Osteocyte (in vitro differentiated cells): ENCODE measurements at regions not wholly inside any gene's neighbourhood (a gene's known extent, or its start where the extent isn't known, plus 50 kb on each side); places are given as distances from the start of the nearest gene placed in this dataset.

Source experiments
- DNase-seq: peaks from one replicate; pipeline ENCODE4 v3.0.0; 2021; ENCODE audit warnings: mixed read lengths; ENCODE audit not compliant: unreplicated experiment; ENCODE audit errors: extremely low spot score
- H3K27ac Mint-ChIP-seq: one replicate; pipeline ENCODE4 v1.8.0; 2021; ENCODE audit warnings: mild to moderate bottlenecking, mixed read lengths; ENCODE audit not compliant: unreplicated experiment
- H3K27me3 Mint-ChIP-seq: one replicate; pipeline ENCODE4 v1.8.0; 2021; ENCODE audit warnings: mixed read lengths; ENCODE audit not compliant: unreplicated experiment
- H3K36me3 Mint-ChIP-seq: one replicate; pipeline ENCODE4 v1.8.0; 2021; ENCODE audit warnings: mixed read lengths; ENCODE audit not compliant: unreplicated experiment
- H3K4me1 Mint-ChIP-seq: one replicate; pipeline ENCODE4 v1.8.0; 2021; ENCODE audit warnings: mixed read lengths; ENCODE audit not compliant: unreplicated experiment
- H3K4me3 Mint-ChIP-seq: one replicate; pipeline ENCODE4 v1.8.0; 2021; ENCODE audit warnings: mild to moderate bottlenecking, moderate library complexity, mixed read lengths; ENCODE audit not compliant: unreplicated experiment
- H3K9me3 Mint-ChIP-seq: one replicate; pipeline ENCODE4 v1.8.0; 2021; ENCODE audit warnings: mixed read lengths; ENCODE audit not compliant: unreplicated experiment
- TF ChIP-seq, protein P1 (sequence below): fragments of 200-600 bp; sonication (generic); IDR thresholded peaks from 2 replicates; pipeline ENCODE4 v1.5.0; 2021; ENCODE audit warnings: antibody characterized with exemption, mild to moderate bottlenecking, moderate library complexity

GRCh38 chr21:32122082-32122481 lies 156.8 kb downstream of the MIS18A start:
- Mint-ChIP-seq H3K9me3 (peaks cover 5% of the 10 kb centered on the region), H3K27me3 (peaks cover 2% of the 10 kb centered on the region), H3K27ac (no peak overlapping the region), H3K4me1 (no peaks in the 10 kb centered on the region), H3K4me3 (no peak overlapping the region), H3K36me3 (no peaks in the 10 kb centered on the region)
- TF ChIP-seq, protein P1, sequence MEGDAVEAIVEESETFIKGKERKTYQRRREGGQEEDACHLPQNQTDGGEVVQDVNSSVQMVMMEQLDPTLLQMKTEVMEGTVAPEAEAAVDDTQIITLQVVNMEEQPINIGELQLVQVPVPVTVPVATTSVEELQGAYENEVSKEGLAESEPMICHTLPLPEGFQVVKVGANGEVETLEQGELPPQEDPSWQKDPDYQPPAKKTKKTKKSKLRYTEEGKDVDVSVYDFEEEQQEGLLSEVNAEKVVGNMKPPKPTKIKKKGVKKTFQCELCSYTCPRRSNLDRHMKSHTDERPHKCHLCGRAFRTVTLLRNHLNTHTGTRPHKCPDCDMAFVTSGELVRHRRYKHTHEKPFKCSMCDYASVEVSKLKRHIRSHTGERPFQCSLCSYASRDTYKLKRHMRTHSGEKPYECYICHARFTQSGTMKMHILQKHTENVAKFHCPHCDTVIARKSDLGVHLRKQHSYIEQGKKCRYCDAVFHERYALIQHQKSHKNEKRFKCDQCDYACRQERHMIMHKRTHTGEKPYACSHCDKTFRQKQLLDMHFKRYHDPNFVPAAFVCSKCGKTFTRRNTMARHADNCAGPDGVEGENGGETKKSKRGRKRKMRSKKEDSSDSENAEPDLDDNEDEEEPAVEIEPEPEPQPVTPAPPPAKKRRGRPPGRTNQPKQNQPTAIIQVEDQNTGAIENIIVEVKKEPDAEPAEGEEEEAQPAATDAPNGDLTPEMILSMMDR = no peak
- no peak for DNase-seq

DNA sequence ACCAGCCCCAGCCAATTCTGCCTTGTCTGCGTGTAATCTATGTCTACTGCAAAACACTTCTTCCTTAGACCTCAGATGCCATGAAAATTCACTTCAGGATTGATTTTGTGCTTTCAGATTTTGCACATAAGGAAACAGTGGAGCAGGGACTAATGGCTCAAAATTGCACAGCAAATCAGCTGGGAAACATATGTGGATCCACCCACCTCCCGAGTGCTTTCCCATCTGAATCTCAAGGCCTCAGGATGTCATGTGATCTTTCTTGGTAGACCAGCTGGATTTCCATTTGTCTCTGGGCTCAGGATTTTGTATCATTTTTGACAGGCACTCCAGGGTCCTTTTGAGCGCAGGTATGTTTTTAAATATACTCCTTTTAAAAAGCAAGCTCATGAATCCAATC lies 158.6 kb downstream of the MIS18A start:
- Mint-ChIP-seq H3K36me3 (no peaks in the 10 kb centered on the region), H3K4me3 (no peak overlapping the region), H3K27me3 (peaks cover 6% of the 10 kb centered on the region), H3K9me3 (peaks cover 5% of the 10 kb centered on the region), H3K4me1 (no peaks in the 10 kb centered on the region), H3K27ac (no peak overlapping the region)
- TF ChIP-seq, protein P1 = no peak
- no peak for DNase-seq

GRCh38 chr21:32119811-32120210 lies 159.0 kb downstream of the MIS18A start:
- Mint-ChIP-seq H3K27ac (no peak overlapping the region), H3K4me1 (no peaks in the 10 kb centered on the region), H3K4me3 (no peak overlapping the region), H3K9me3 (peaks cover 5% of the 10 kb centered on the region), H3K27me3 (peaks cover 6% of the 10 kb centered on the region), H3K36me3 (no peaks in the 10 kb centered on the region)
- TF ChIP-seq, protein P1 = no peak
- DNase-seq = no peak

- Mint-ChIP-seq H3K27me3 (peaks cover 6% of the 10 kb centered on the region), H3K27ac (no peak overlapping the region), H3K9me3 (peaks cover 1% of the 10 kb centered on the region), H3K4me3 (no peak overlapping the region), H3K4me1 (no peaks in the 10 kb centered on the region), H3K36me3 (no peaks in the 10 kb centered on the region)
- TF ChIP-seq, protein P1 = no peak
- DNase-seq = no peak
Measured at GRCh38 chr21:32119389-32119788, 159.5 kb downstream of the MIS18A start.

- H3K4me3 Mint-ChIP-seq = no peak overlapping the region
- peaks cover 17% of the 10 kb centered on the region for H3K27me3 Mint-ChIP-seq
- H3K9me3 Mint-ChIP-seq = no peaks in the 10 kb centered on the region
- no peaks in the 10 kb centered on the region for H3K4me1 Mint-ChIP-seq
- H3K27ac Mint-ChIP-seq = no peak overlapping the region
- no peaks in the 10 kb centered on the region for H3K36me3 Mint-ChIP-seq
- TF ChIP-seq, protein P1 = no peak
- no peak for DNase-seq
Measured at GRCh38 chr21:32114419-32115035, 164.3 kb downstream of the MIS18A start.
